Smooth muscle cell (in vitro differentiated cells): ENCODE measurements at regions not wholly inside any gene's neighbourhood (a gene's known extent, or its start where the extent isn't known, plus 50 kb on each side); places are given as distances from the start of the nearest gene placed in this dataset.

Experiments
- DNase-seq: peaks from one replicate; lab custom pipeline; 2025; ENCODE audit not compliant: unreplicated experiment; lab: John Stamatoyannopoulos, UW
- H2AFZ ChIP-seq: fragments of 200-600 bp; sonication (generic); 2 replicates; pipeline ENCODE4 v1.6.0; 2016; ENCODE audit warnings: antibody characterized with exemption, low read depth, mild to moderate bottlenecking
- H3F3A ChIP-seq: fragments of 200-600 bp; sonication (generic); 2 replicates; pipeline ENCODE4 v1.6.0; 2017; ENCODE audit warnings: antibody characterized with exemption, low read depth
- H3K27ac ChIP-seq: fragments of 200-600 bp; sonication (generic); 2 replicates; pipeline ENCODE4 v1.5.1; 2016; ENCODE audit warnings: low read depth, mild to moderate bottlenecking
- H3K27me3 ChIP-seq: fragments of 200-600 bp; sonication (generic); 2 replicates; pipeline ENCODE4 v1.6.1; 2016; ENCODE audit warnings: low read depth, mild to moderate bottlenecking
- H3K36me3 ChIP-seq: fragments of 200-600 bp; sonication (generic); 2 replicates; pipeline ENCODE4 v1.5.1; 2016; ENCODE audit warnings: low read depth
- H3K4me1 ChIP-seq: fragments of 200-600 bp; sonication (generic); 2 replicates; pipeline ENCODE4 v1.5.1; 2016; ENCODE audit warnings: low read depth
- H3K4me2 ChIP-seq: fragments of 200-600 bp; sonication (generic); 2 replicates; pipeline ENCODE4 v1.6.0; 2016; ENCODE audit warnings: mild to moderate bottlenecking
- H3K4me3 ChIP-seq: fragments of 200-600 bp; sonication (generic); 2 replicates; pipeline ENCODE4 v1.5.1; 2016; ENCODE audit warnings: mild to moderate bottlenecking
- H3K79me2 ChIP-seq: fragments of 200-600 bp; sonication (generic); 2 replicates; pipeline ENCODE4 v1.6.0; 2016; ENCODE audit warnings: low read depth, mild to moderate bottlenecking
- H3K9ac ChIP-seq: fragments of 200-600 bp; sonication (generic); 2 replicates; pipeline ENCODE4 v1.6.0; 2016; ENCODE audit warnings: low read depth
- H3K9me3 ChIP-seq: fragments of 200-600 bp; sonication (generic); replicated peaks from 2 replicates; pipeline ENCODE4 v1.5.1; 2016; ENCODE audit warnings: low read depth
- H4K20me1 ChIP-seq: fragments of 200-600 bp; sonication (generic); 2 replicates; pipeline ENCODE4 v1.6.0; 2016; ENCODE audit warnings: low read depth
- CTCF ChIP-seq: fragments of 200-600 bp; sonication (generic); IDR thresholded peaks from 2 replicates; pipeline ENCODE4 v1.5.1; 2017; ENCODE audit warnings: borderline replicate concordance, mild to moderate bottlenecking, antibody characterized with exemption; ENCODE audit not compliant: insufficient read depth, poor library complexity, severe bottlenecking
- WGBS: methylation state at CpG from one replicate; pipeline ENCODE4 v1.1.7; 2016; ENCODE audit warnings: low lambda C conversion rate; 5-methylcytosine and 5-hydroxymethylcytosine counted together

DNA sequence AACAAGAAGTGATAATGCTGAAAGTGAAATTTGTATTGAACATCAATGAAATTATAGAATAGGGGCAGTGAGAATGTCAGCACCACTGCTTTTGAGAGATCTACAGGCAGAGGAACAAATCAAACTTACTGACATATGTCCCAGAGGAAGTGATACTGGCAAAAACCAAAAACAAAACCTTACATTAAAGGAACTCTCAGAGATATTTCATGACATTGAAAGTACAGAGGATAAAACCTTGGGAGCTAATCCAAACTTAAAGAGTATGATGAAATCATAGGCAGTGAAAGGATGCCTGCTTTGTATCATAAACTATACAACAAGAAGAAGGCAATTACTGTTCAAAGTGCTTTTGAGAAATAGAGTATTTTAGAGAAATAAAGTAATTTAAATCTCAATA lies 90.4 kb upstream of the SV2C start:
- no peak overlapping the region for H3K4me3 ChIP-seq
- no peak overlapping the region for H2AFZ ChIP-seq
- H3K4me2 ChIP-seq: no peak overlapping the region
- no peaks in the 10 kb centered on the region for H3K27me3 ChIP-seq
- no peaks in the 10 kb centered on the region for H3K9me3 ChIP-seq
- no peak overlapping the region for H3K9ac ChIP-seq
- DNase-seq: no peak
- no peaks in the 10 kb centered on the region for H3K4me1 ChIP-seq
- H3K27ac ChIP-seq: no peak overlapping the region
- H3K79me2 ChIP-seq: no peaks in the 10 kb centered on the region
- H3K36me3 ChIP-seq: no peaks in the 10 kb centered on the region
- H3F3A ChIP-seq: no peaks in the 10 kb centered on the region
- no peaks in the 10 kb centered on the region for H4K20me1 ChIP-seq
- no peak for TF ChIP-seq CTCF

- H3K79me2 ChIP-seq: no peaks in the 10 kb centered on the region
- no peaks in the 10 kb centered on the region for H3K27me3 ChIP-seq
- no peak for TF ChIP-seq CTCF
- no peak for DNase-seq
- H2AFZ ChIP-seq: no peak overlapping the region
- no peak overlapping the region for H3K9ac ChIP-seq
- H3F3A ChIP-seq: no peaks in the 10 kb centered on the region
- H3K27ac ChIP-seq: no peak overlapping the region
- H3K4me2 ChIP-seq: no peak overlapping the region
- H3K36me3 ChIP-seq: no peaks in the 10 kb centered on the region
- no peaks in the 10 kb centered on the region for H4K20me1 ChIP-seq
- no peaks in the 10 kb centered on the region for H3K9me3 ChIP-seq
- 63% methylated on average over 3 of the region's 3 CpGs for WGBS
- H3K4me1 ChIP-seq: no peaks in the 10 kb centered on the region
- no peak overlapping the region for H3K4me3 ChIP-seq
Observed at GRCh38 chr5:75985077-75985476, 98.1 kb upstream of the SV2C start.

GRCh38 chr5:75975496-75975895 lies 107.7 kb upstream of the SV2C start:
- Histone ChIP-seq H3K27me3 (no peaks in the 10 kb centered on the region), H3K27ac (no peak overlapping the region), H2AFZ (no peak overlapping the region), H3K9me3 (no peaks in the 10 kb centered on the region), H3K9ac (no peak overlapping the region), H3F3A (no peaks in the 10 kb centered on the region), H4K20me1 (no peaks in the 10 kb centered on the region), H3K4me2 (no peak overlapping the region), H3K4me1 (no peaks in the 10 kb centered on the region), H3K4me3 (no peak overlapping the region), H3K79me2 (no peaks in the 10 kb centered on the region), H3K36me3 (no peaks in the 10 kb centered on the region)
- WGBS: 53% methylated on average over 5 of the region's 5 CpGs
- no peak for DNase-seq
- TF ChIP-seq CTCF: no peak

GRCh38 chr5:75965292-75965691 lies 117.9 kb upstream of the SV2C start:
- H3K79me2 ChIP-seq: no peaks in the 10 kb centered on the region
- no peak overlapping the region for H3K4me2 ChIP-seq
- H3K9ac ChIP-seq: no peak overlapping the region
- 62% methylated on average over 1 of the region's 1 CpG for WGBS
- no peaks in the 10 kb centered on the region for H3K4me1 ChIP-seq
- no peaks in the 10 kb centered on the region for H3K36me3 ChIP-seq
- no peak overlapping the region for H2AFZ ChIP-seq
- no peaks in the 10 kb centered on the region for H4K20me1 ChIP-seq
- H3K27ac ChIP-seq: no peak overlapping the region
- peaks cover 4% of the 10 kb centered on the region for H3K9me3 ChIP-seq
- no peaks in the 10 kb centered on the region for H3F3A ChIP-seq
- no peak overlapping the region for H3K4me3 ChIP-seq
- peaks cover 7% of the 10 kb centered on the region for H3K27me3 ChIP-seq
- TF ChIP-seq CTCF: no peak
- DNase-seq: no peak
